HEK293 (cell line): ENCODE measurements at regions not wholly inside any gene's neighbourhood (a gene's known extent, or its start where the extent isn't known, plus 50 kb on each side); places are given as distances from the start of the nearest gene placed in this dataset.

Experiments
- CTCF ChIA-PET: fragments of 350-600 bp; formaldehyde crosslinking; extraction: SDS; loops from one replicate; lab custom pipeline; 2021; ENCODE audit warnings: antibody characterized with exemption; lab: Yijun Ruan, JAX
- POLR2A ChIA-PET: fragments of 300-600 bp; formaldehyde crosslinking; extraction: SDS; loops from one replicate; lab custom pipeline; 2020; ENCODE audit warnings: antibody characterized with exemption, inconsistent platforms; lab: Yijun Ruan, JAX
- H3K27ac ChIP-seq: fragments of 200-500 bp; sonication (Bioruptor generic); 2 replicates; pipeline ENCODE4 v1.5.1; 2014; ENCODE audit warnings: low read depth, low read length, control low read depth, inconsistent platforms; ENCODE audit errors: extremely low read depth
- H3K36me3 ChIP-seq, 2 experiments: fragments of 200-500 bp in 1 of 2; sonication (Bioruptor generic) in 1 of 2; 1 replicate in 1 of 2; 2 replicates in 1 of 2; pipeline ENCODE4 v1.5.1; 2014 to 2017; ENCODE audit warnings: inconsistent platforms in 2 of 2, low read length in 2 of 2; ENCODE audit not compliant: control insufficient read depth in 2 of 2, insufficient read depth in 1 of 2
- H3K4me1 ChIP-seq: fragments of 200-500 bp; sonication (Bioruptor generic); 2 replicates; pipeline ENCODE4 v1.5.1; 2014; ENCODE audit warnings: mild to moderate bottlenecking, low read length, inconsistent platforms; ENCODE audit not compliant: control insufficient read depth, insufficient read depth
- H3K4me3 ChIP-seq: 2 replicates; pipeline ENCODE4 v1.5.1; 2011; ENCODE audit warnings: low read depth, mild to moderate bottlenecking, control low read depth, low read length, moderate library complexity
- H3K9me3 ChIP-seq: fragments of 200-500 bp; sonication (Bioruptor generic); 2 replicates; pipeline ENCODE4 v1.5.1; 2014; ENCODE audit warnings: low read depth, low read length, inconsistent platforms; ENCODE audit not compliant: control insufficient read depth, insufficient read depth
- GLI4 ChIP-seq: fragments of 450-650 bp; formaldehyde crosslinking; IDR thresholded peaks from 2 replicates; pipeline ENCODE4 v1.5.1; 2016; ENCODE audit warnings: missing biosample characterization, missing genetic modification characterization
- IKZF3 ChIP-seq: fragments of 450-650 bp; IDR thresholded peaks from 2 replicates; pipeline ENCODE4 v1.5.0; 2018; ENCODE audit warnings: missing biosample characterization, mild to moderate bottlenecking, missing genetic modification characterization, moderate library complexity
- OSR2 ChIP-seq: fragments of 450-650 bp; formaldehyde crosslinking; IDR thresholded peaks from 2 replicates; pipeline ENCODE4 v1.5.1; 2016; ENCODE audit warnings: missing biosample characterization, missing genetic modification characterization
- ZIC2 ChIP-seq: fragments of 450-650 bp; formaldehyde crosslinking; IDR thresholded peaks from 2 replicates; pipeline ENCODE4 v1.5.1; 2016; ENCODE audit warnings: missing biosample characterization, missing genetic modification characterization
- ZNF133 ChIP-seq: fragments of 450-650 bp; formaldehyde crosslinking; IDR thresholded peaks from 2 replicates; pipeline ENCODE4 v1.5.1; 2016; ENCODE audit warnings: missing biosample characterization, missing genetic modification characterization
- ZNF138 ChIP-seq: fragments of 450-650 bp; formaldehyde crosslinking; IDR thresholded peaks from 2 replicates; pipeline ENCODE4 v1.5.1; 2016; ENCODE audit warnings: missing biosample characterization, missing genetic modification characterization, borderline replicate concordance
- ZNF239 ChIP-seq: fragments of 450-650 bp; formaldehyde crosslinking; IDR thresholded peaks from 2 replicates; pipeline ENCODE4 v1.5.1; 2016; ENCODE audit warnings: missing biosample characterization, missing genetic modification characterization
- ZNF555 ChIP-seq: fragments of 450-650 bp; formaldehyde crosslinking; conservative IDR thresholded peaks from 2 replicates; pipeline ENCODE4 v1.5.1; 2017; ENCODE audit warnings: missing biosample characterization, mild to moderate bottlenecking, missing genetic modification characterization, inconsistent platforms
- ZNF571 ChIP-seq: fragments of 450-650 bp; formaldehyde crosslinking; IDR thresholded peaks from 2 replicates; pipeline ENCODE4 v1.5.0; 2017; ENCODE audit warnings: missing biosample characterization, missing genetic modification characterization
- ZNF701 ChIP-seq: fragments of 450-650 bp; formaldehyde crosslinking; IDR thresholded peaks from 2 replicates; pipeline ENCODE4 v1.5.1; 2016; ENCODE audit warnings: missing biosample characterization, missing genetic modification characterization
- ZNF791 ChIP-seq: fragments of 450-650 bp; formaldehyde crosslinking; IDR thresholded peaks from 2 replicates; pipeline ENCODE4 v1.5.1; 2016; ENCODE audit warnings: missing biosample characterization, missing genetic modification characterization
- ZNF837 ChIP-seq: fragments of 450-650 bp; formaldehyde crosslinking; IDR thresholded peaks from 2 replicates; pipeline ENCODE4 v1.5.1; 2016; ENCODE audit warnings: missing biosample characterization, missing genetic modification characterization
- ZSCAN30 ChIP-seq: fragments of 450-650 bp; IDR thresholded peaks from 2 replicates; pipeline ENCODE4 v1.5.1; 2018; ENCODE audit warnings: missing biosample characterization, mild to moderate bottlenecking, missing genetic modification characterization, moderate library complexity
- TF ChIP-seq, protein P1 (sequence below): fragments of 450-650 bp; formaldehyde crosslinking; IDR thresholded peaks from 2 replicates; pipeline ENCODE4 v1.5.1; 2016; ENCODE audit warnings: missing biosample characterization, missing genetic modification characterization
- TF ChIP-seq, protein P2 (sequence below): fragments of 450-650 bp; formaldehyde crosslinking; IDR thresholded peaks from 2 replicates; pipeline ENCODE4 v1.5.1; 2017; ENCODE audit warnings: missing biosample characterization, missing genetic modification characterization
- TF ChIP-seq, protein P3 (sequence below): fragments of 450-650 bp; formaldehyde crosslinking; IDR thresholded peaks from 2 replicates; pipeline ENCODE4 v1.5.0; 2017; ENCODE audit warnings: missing biosample characterization, missing genetic modification characterization, borderline replicate concordance
- TF ChIP-seq, protein P4 (sequence below): sonication (generic); formaldehyde crosslinking; IDR thresholded peaks from 2 replicates; pipeline ENCODE4 v1.8.1; 2022; ENCODE audit warnings: mild to moderate bottlenecking, moderate library complexity, missing genetic modification reagents
- TF ChIP-seq, protein P5 (sequence below): fragments of 450-650 bp; formaldehyde crosslinking; IDR thresholded peaks from 2 replicates; pipeline ENCODE4 v1.5.1; 2017; ENCODE audit warnings: missing biosample characterization, missing genetic modification characterization
- TF ChIP-seq, protein P6 (sequence below): fragments of 450-650 bp; formaldehyde crosslinking; optimal IDR thresholded peaks from 2 replicates; pipeline ENCODE3; 2016; ENCODE audit warnings: missing biosample characterization, mild to moderate bottlenecking, missing genetic modification characterization
- TF ChIP-seq, protein P7 (sequence below): fragments of 450-650 bp; formaldehyde crosslinking; IDR thresholded peaks from 2 replicates; pipeline ENCODE4; 2016; ENCODE audit warnings: missing biosample characterization, missing genetic modification characterization

DNA sequence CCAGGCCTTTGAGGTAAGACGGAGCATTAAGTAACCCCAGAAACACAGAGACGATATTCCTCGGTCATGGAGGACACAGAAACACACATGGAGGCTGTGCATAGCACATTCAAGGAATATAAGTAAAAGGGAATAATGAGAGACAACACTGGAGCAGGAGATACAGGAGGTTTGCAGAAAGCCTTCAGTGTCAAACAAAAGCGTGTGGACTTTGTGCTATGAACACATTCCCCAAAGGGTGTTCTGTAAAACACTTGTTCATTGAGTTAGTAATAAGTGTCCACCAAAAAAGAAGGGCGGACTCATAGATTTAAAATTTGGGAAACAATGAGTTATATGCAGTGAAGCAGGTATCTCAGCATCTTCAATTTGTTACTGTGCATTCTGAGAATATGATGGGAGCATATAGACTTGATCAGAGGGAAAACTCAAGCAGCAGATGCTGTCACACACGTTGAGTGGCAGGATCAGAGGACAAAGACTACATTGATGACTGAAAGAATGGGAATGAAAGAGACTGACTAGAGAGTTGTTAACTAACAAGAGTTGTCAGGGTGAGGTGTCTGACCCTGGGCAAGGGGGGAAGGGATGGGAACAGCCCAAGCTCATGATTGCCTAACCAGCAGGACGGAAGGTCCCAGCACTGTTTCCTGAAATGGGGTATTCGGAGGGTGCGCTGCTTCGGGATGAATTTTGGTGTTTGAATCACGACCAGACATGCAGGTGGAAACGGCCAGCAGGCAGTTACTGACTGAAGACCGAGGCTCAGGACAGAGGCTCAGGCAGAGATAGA lies 85.2 kb upstream of the VIPR2 start:
- ChIA-PET CTCF (no interaction called here), POLR2A (no interaction called here)
- H3K27ac ChIP-seq = no peak overlapping the region
- TF ChIP-seq ZNF555 (tag by site-specific recombination) (no peak), ZNF701 (tag by site-specific recombination) (no peak), ZNF837 (no peak), GLI4 (tag by site-specific recombination) (no peak), ZNF138 (tag by site-specific recombination) (no peak), ZIC2 (tag by site-specific recombination) (no peak), ZNF239 (no peak), ZNF791 (tag by site-specific recombination) (no peak)
- TF ChIP-seq, protein P1, sequence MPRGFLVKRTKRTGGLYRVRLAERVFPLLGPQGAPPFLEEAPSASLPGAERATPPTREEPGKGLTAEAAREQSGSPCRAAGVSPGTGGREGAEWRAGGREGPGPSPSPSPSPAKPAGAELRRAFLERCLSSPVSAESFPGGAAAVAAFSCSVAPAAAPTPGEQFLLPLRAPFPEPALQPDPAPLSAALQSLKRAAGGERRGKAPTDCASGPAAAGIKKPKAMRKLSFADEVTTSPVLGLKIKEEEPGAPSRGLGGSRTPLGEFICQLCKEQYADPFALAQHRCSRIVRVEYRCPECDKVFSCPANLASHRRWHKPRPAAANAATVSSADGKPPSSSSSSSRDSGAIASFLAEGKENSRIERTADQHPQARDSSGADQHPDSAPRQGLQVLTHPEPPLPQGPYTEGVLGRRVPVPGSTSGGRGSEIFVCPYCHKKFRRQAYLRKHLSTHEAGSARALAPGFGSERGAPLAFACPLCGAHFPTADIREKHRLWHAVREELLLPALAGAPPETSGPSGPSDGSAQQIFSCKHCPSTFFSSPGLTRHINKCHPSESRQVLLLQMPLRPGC (tag by site-specific recombination) = no peak
- TF ChIP-seq, protein P2, sequence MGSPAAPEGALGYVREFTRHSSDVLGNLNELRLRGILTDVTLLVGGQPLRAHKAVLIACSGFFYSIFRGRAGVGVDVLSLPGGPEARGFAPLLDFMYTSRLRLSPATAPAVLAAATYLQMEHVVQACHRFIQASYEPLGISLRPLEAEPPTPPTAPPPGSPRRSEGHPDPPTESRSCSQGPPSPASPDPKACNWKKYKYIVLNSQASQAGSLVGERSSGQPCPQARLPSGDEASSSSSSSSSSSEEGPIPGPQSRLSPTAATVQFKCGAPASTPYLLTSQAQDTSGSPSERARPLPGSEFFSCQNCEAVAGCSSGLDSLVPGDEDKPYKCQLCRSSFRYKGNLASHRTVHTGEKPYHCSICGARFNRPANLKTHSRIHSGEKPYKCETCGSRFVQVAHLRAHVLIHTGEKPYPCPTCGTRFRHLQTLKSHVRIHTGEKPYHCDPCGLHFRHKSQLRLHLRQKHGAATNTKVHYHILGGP = no peak
- TF ChIP-seq, protein P3, sequence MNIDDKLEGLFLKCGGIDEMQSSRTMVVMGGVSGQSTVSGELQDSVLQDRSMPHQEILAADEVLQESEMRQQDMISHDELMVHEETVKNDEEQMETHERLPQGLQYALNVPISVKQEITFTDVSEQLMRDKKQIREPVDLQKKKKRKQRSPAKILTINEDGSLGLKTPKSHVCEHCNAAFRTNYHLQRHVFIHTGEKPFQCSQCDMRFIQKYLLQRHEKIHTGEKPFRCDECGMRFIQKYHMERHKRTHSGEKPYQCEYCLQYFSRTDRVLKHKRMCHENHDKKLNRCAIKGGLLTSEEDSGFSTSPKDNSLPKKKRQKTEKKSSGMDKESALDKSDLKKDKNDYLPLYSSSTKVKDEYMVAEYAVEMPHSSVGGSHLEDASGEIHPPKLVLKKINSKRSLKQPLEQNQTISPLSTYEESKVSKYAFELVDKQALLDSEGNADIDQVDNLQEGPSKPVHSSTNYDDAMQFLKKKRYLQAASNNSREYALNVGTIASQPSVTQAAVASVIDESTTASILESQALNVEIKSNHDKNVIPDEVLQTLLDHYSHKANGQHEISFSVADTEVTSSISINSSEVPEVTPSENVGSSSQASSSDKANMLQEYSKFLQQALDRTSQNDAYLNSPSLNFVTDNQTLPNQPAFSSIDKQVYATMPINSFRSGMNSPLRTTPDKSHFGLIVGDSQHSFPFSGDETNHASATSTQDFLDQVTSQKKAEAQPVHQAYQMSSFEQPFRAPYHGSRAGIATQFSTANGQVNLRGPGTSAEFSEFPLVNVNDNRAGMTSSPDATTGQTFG (tag by site-specific recombination) = no peak
- TF ChIP-seq, protein P4, sequence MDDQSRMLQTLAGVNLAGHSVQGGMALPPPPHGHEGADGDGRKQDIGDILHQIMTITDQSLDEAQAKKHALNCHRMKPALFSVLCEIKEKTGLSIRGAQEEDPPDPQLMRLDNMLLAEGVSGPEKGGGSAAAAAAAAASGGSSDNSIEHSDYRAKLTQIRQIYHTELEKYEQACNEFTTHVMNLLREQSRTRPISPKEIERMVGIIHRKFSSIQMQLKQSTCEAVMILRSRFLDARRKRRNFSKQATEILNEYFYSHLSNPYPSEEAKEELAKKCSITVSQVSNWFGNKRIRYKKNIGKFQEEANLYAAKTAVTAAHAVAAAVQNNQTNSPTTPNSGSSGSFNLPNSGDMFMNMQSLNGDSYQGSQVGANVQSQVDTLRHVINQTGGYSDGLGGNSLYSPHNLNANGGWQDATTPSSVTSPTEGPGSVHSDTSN = no peak
- TF ChIP-seq, all 188 proteins: peak for 0
- Histone ChIP-seq H3K9me3 (no peaks in the 10 kb centered on the region), H3K36me3 (no peaks in the 10 kb centered on the region), H3K4me3 (no peak overlapping the region), H3K4me1 (no peaks in the 10 kb centered on the region)

DNA sequence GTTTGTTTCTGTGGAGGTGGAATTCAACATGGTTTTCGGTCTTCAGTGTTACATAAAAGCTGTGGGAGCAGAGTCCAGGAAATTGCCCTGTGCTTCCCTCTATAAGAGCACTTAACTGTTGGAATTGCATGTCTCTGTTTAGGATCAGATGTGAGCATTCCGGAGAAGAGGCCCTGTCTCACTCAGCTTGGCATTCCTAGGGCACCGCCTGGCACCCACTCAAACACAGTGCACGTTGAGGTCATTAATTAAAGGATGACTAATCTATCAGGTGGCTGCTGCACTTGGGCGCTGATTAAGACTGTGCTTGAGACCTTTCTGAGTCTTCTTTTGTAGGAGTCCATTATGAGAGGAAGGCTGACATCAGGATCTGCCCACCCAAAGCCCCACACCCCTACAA lies 82.8 kb upstream of the VIPR2 start:
- CTCF ChIA-PET = no interaction called here
- H3K27ac ChIP-seq = no peak overlapping the region
- no peaks in the 10 kb centered on the region for H3K36me3 ChIP-seq
- no peak for TF ChIP-seq ZNF571 (tag by site-specific recombination)
- TF ChIP-seq, protein P5, sequence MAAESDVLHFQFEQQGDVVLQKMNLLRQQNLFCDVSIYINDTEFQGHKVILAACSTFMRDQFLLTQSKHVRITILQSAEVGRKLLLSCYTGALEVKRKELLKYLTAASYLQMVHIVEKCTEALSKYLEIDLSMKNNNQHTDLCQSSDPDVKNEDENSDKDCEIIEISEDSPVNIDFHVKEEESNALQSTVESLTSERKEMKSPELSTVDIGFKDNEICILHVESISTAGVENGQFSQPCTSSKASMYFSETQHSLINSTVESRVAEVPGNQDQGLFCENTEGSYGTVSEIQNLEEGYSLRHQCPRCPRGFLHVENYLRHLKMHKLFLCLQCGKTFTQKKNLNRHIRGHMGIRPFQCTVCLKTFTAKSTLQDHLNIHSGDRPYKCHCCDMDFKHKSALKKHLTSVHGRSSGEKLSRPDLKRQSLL = no peak
- TF ChIP-seq, protein P6, sequence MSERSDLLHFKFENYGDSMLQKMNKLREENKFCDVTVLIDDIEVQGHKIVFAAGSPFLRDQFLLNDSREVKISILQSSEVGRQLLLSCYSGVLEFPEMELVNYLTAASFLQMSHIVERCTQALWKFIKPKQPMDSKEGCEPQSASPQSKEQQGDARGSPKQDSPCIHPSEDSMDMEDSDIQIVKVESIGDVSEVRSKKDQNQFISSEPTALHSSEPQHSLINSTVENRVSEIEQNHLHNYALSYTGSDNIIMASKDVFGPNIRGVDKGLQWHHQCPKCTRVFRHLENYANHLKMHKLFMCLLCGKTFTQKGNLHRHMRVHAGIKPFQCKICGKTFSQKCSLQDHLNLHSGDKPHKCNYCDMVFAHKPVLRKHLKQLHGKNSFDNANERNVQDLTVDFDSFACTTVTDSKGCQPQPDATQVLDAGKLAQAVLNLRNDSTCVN (tag by site-specific recombination) = no peak
- TF ChIP-seq ZNF133 (tag by site-specific recombination) = no peak
- no peak for TF ChIP-seq ZSCAN30 (tag by site-specific recombination)
- TF ChIP-seq ZNF837 = no peak
- TF ChIP-seq OSR2 (tag by site-specific recombination) = no peak
- TF ChIP-seq, protein P7, sequence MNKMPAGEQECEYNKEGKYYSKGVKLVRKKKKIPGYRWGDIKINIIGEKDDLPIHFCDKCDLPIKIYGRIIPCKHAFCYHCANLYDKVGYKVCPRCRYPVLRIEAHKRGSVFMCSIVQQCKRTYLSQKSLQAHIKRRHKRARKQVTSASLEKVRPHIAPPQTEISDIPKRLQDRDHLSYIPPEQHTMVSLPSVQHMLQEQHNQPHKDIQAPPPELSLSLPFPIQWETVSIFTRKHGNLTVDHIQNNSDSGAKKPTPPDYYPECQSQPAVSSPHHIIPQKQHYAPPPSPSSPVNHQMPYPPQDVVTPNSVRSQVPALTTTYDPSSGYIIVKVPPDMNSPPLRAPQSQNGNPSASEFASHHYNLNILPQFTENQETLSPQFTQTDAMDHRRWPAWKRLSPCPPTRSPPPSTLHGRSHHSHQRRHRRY (tag by site-specific recombination) = no peak
- TF ChIP-seq IKZF3 (tag by site-specific recombination) = no peak
- H3K4me3 ChIP-seq = no peak overlapping the region
- POLR2A ChIA-PET = no interaction called here
- H3K4me1 ChIP-seq = no peaks in the 10 kb centered on the region
- no peaks in the 10 kb centered on the region for H3K9me3 ChIP-seq
